GM13976 (cell line): ENCODE measurements at regions not wholly inside any gene's neighbourhood (a gene's known extent, or its start where the extent isn't known, plus 50 kb on each side); places are given as distances from the start of the nearest gene placed in this dataset.

Experiments
- DNase-seq: peaks from one replicate; pipeline ENCODE4 v3.0.0; 2012; ENCODE audit warnings: low spot score
- in situ Hi-C: fragments of 300-500 bp; cut with MboI; formaldehyde crosslinking; loops from one replicate; pipeline ENCODE4 v1.12.0; 2022; ENCODE audit warnings: low sequenced_read_pairs, mixed read lengths, inconsistent platforms; ENCODE audit not compliant: unreplicated experiment
- TF ChIP-seq, protein P1 (sequence below): IDR thresholded peaks from 2 replicates; pipeline ENCODE4 v1.5.1; 2012; ENCODE audit warnings: borderline replicate concordance, mild to moderate bottlenecking; ENCODE audit not compliant: insufficient read depth; ENCODE audit errors: extremely low read depth, missing control alignments, control extremely low read depth

DNA sequence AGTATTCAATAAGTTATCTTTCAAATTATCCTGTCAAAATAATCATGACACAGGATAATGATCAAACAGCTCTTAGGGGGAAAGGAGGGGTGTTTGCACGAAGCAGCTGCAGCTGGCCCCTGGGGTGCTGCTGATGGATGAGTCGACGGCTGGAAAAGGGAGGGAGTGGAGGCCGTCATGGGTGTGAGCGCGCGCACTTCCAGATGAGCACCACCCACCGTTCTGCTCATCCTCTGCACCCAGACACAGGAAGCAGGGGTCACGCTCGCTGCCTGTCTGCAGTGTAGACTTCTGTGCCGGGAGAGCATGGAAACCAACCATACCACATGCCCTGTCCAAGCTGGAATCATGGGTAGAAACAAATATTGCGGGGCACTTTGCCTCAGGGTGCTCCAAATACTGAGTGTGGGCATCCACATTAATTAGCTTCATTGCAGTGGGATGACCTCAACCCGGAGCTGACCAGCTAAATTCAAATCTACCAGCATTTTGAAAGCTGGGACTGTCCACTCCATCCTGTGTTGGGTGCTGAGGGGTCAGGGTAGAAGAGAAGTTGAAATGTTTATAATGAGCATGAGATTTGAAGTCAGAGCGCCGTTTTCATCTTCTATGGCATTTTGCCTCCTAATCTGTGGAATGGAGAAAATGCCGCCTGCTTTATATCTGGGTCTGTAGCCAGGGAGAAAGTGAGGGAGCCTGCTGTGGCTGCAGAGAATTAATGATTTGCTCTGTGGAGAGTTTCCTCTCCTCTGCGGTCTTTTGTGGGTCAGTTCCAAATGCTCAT is 802.4 kb downstream of the TBC1D22A start:
- DNase-seq: no peak
- in situ Hi-C loops: no loop called here

DNA sequence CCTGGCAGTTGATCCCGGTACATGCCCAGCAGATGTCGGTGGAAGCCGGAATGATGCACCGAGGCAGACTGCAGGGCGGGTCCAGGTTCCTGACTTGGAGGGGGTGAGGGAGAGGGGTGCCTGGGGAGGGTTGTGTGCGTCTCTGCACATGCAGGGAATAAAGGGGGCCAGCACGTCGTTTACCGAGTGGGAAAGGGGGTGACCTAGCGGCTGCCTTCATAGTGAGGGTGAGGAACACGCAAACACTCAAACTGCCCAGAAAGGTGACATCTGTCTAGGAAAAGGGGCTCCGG is 801.7 kb downstream of the TBC1D22A start:
- in situ Hi-C loops: no loop called here
- TF ChIP-seq, protein P1, sequence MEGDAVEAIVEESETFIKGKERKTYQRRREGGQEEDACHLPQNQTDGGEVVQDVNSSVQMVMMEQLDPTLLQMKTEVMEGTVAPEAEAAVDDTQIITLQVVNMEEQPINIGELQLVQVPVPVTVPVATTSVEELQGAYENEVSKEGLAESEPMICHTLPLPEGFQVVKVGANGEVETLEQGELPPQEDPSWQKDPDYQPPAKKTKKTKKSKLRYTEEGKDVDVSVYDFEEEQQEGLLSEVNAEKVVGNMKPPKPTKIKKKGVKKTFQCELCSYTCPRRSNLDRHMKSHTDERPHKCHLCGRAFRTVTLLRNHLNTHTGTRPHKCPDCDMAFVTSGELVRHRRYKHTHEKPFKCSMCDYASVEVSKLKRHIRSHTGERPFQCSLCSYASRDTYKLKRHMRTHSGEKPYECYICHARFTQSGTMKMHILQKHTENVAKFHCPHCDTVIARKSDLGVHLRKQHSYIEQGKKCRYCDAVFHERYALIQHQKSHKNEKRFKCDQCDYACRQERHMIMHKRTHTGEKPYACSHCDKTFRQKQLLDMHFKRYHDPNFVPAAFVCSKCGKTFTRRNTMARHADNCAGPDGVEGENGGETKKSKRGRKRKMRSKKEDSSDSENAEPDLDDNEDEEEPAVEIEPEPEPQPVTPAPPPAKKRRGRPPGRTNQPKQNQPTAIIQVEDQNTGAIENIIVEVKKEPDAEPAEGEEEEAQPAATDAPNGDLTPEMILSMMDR: no peak

More for the DNA sequence above, 802.4 kb downstream of the TBC1D22A start:
- TF ChIP-seq, protein P1: no peak

DNA sequence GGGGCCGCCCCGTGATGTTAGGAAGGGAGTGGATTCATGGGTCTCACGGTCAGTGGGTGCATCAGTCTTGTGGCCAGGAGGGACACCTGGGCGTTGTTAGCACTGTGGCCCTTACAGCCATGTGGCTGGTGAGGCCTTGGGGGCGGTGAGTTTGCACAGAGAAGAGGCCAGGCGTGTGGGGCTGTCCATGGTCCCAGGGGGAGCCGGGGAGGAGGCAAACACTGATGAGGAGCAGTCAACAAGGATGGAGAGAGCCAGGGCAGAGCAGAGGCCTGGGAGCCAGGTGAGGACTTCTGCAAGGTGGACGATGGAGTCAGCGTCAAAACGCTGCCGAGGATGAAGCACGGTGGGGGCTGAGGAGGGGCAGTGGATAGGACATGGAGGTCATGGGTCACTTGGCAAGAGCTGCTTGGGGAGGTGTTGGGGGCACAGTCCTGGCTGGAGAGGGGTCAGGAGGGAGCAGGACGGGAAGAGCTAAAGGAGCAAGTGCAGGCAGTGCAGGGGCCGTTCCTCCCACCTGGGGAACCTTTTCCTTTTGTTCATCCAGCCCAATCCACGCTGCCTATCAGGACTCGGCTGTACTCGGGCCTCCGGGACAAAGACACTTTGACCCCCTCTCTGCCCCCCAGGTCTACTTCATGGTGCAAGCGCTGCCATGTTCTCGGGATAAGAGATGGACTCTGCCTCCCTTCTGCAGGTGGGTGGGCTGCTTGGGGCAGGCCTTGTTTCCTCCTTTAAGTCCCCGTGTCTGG is 801.1 kb downstream of the TBC1D22A start:
- DNase-seq: no peak
- TF ChIP-seq, protein P1: no peak

More for the DNA sequence above, 801.7 kb downstream of the TBC1D22A start:
- DNase-seq: no peak

DNA sequence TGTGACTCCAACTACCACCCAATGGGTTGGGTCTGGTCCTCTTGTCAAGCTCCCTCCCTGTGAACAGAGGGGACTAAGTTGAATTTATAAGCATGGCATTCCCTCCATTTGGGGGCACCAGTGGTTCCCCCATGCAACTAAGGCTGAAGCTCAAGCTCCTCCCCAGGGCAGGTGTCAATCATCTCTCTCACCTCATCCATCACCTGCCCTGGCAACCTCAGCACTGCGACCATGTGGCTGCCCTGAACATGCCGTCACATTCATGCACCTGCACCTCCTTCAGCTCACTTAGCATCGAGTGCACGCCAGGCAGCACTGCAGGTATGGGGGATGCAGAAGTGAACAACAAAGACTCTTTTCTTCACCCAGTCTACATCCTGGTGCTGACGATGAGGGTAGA is 799.3 kb downstream of the TBC1D22A start:
- TF ChIP-seq, protein P1: no peak
- DNase-seq: no peak
- in situ Hi-C loops: no loop called here

More for the DNA sequence above, 801.1 kb downstream of the TBC1D22A start:
- in situ Hi-C loops: no loop called here

DNA sequence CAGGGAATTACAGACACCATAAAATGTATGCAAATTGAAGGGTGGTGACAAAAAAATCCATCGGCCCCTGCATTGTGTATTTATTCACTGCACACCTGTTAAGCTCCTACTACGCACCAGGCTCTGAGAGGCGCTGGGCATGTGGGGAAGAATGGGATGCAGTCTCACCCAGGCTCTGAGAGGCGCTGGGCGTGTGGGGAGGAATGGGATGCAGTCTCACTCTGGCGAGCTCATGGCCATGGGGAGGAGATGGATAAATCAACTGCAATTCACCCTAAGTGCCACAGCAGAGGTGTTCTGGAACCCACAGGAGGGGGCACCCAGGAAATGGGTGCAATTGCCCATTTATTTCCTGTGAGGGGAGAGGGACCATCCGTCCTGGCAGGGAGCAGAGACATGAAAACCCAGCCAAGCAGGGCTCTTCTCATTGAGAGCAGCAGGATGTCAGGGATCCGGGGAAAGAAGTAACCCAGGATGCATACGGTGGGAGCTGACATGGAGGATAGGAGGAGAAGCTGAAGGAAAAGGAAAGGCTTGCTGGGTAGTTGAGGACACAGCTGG is 798.7 kb downstream of the TBC1D22A start:
- no peak for DNase-seq

DNA sequence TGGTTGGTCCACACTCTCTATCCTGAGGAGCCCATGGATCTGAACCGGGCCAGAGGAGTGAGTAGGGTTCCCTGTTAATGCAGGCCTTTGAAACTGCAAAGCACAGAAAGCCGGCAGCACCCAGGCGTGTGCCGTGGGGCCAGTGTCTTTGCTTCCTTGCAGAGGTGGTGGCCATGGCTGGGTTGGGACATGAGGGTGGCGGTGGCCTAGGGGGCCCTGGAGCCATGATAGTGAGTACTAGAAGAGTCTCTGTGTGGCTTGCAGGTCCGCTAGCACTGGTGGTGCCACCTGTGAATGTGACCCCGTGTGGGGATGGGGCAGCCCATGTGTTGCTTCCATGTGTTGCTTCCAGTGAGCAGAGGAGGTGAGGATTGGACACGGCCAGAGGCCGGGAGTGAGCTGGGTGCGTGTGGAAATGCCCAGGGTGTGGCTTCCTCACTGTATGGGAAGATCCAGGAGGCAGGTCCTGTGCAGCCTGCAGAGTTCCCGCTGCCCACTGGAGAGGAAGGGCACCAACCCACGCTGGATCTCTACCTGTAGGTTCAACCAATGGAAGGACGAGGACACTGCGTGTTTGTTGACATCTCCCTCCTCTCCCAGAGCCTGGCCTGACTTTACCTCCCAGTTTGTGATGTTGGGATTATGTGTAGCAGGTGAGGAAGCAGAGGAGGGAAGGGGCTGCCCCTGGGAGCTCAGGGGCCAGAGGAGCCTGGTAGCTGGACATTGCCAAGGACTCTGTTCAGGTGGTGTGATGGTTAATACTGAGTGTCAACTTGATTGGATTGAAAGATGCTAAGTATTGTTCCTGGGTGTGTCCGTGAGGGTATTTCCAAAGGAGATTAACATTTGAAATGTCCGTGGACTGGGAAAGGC is 796.6 kb downstream of the TBC1D22A start:
- DNase-seq: no peak
- TF ChIP-seq, protein P1: no peak
- in situ Hi-C loops: no loop called here

More for the DNA sequence above, 798.7 kb downstream of the TBC1D22A start:
- TF ChIP-seq, protein P1: no peak
- in situ Hi-C loops: no loop called here
